ENCODE measurements at regions not wholly inside any gene's neighbourhood (a gene's known extent, or its start where the extent isn't known, plus 50 kb on each side); places are given as distances from the start of the nearest gene placed in this dataset.

DNA sequence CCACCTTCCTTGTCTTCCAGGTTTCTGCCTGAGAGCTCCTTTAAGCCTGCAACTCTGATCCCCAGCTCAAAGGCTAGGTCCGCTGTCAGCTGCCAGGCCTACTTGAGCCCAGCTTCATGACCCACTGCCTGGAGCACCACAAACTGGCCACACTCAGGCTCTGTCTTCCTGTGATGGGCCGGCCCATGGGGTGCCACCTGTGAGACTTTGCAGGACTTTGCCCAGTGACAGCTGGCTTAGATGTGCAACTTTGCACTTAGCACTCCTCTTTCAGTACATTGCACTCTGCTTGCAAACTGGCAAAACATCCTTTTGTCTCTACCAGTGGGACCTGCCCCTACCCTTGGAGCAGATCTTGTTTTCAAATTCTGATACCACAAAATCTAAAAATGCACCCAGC is 311.5 kb upstream of the PDE4D start:
- Histone ChIP-seq H3K36me3 (replicated peaks; ENCODE audit: insufficient read depth, low read depth) (no peaks in the 10 kb centered on the region), H3K27ac (no peak overlapping the region), H2AFZ (no peak overlapping the region), H3K79me2 (no peaks in the 10 kb centered on the region), H3K9me2 (replicated peaks; ENCODE audit: insufficient read depth) (no peaks in the 10 kb centered on the region), H3K27me3 (no peaks in the 10 kb centered on the region), H3K4me3 (no peak overlapping the region), H3K4me2 (no peak overlapping the region), H3K4me1 (ENCODE audit: insufficient read depth) (no peaks in the 10 kb centered on the region), H3K9me3 (ENCODE audit: low read depth) (no peaks in the 10 kb centered on the region), H4K20me1 (ENCODE audit: insufficient read depth, poor library complexity, severe bottlenecking) (no peaks in the 10 kb centered on the region)
- no peak for DNase-seq (ENCODE audit: low spot score)
- 93% methylated on average over 2 of the region's 2 CpGs for WGBS (ENCODE audit: low lambda C conversion rate, missing lambda C conversion rate)
- TF ChIP-seq, protein P1, sequence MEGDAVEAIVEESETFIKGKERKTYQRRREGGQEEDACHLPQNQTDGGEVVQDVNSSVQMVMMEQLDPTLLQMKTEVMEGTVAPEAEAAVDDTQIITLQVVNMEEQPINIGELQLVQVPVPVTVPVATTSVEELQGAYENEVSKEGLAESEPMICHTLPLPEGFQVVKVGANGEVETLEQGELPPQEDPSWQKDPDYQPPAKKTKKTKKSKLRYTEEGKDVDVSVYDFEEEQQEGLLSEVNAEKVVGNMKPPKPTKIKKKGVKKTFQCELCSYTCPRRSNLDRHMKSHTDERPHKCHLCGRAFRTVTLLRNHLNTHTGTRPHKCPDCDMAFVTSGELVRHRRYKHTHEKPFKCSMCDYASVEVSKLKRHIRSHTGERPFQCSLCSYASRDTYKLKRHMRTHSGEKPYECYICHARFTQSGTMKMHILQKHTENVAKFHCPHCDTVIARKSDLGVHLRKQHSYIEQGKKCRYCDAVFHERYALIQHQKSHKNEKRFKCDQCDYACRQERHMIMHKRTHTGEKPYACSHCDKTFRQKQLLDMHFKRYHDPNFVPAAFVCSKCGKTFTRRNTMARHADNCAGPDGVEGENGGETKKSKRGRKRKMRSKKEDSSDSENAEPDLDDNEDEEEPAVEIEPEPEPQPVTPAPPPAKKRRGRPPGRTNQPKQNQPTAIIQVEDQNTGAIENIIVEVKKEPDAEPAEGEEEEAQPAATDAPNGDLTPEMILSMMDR (IDR thresholded peaks at IDR 0.05; ENCODE audit: poor library complexity), result no peak
- TF ChIP-seq EZH2 (IDR thresholded peaks at IDR 0.05; ENCODE audit: borderline replicate concordance) (no peak), EZH2phosphoT487 (IDR thresholded peaks at IDR 0.05; ENCODE audit: low read depth, severe bottlenecking, unreplicated experiment) (no peak)

DNA sequence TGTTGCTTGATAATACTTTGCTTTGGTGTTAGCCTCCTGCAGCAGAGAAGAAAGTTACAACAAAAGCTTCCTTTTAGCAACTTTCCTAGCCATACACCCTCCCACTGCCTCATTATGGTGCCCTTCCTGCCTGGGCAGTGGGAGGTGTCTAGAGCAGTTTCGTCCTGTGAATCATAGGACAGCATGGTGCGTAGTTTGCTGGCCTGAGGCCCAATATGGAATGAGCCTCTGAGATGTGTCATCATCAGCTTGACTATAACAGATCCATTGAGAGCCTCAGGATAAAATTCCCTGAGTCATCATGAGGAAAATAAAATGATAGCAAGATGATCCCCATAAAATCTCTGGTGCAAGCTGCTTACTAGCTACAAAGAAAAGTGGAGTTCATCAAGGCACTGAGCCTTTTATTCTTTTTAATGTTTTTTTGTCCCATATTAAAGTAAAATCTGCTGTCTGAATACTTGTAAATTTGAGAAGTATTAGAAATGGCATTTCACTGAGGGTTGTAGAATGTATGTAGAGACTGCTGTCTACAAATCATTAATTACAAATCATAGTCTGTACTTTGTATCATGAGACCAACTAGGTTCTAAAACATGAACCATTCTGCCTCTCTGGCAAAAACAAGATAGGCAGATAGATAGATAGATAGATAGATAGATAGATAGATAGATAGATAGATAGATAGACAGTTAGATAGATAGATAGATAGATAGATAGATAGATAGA is 303.0 kb upstream of the PDE4D start:
- peak; percentile 42 for DNase-seq (ENCODE audit: low spot score)
- Histone ChIP-seq H4K20me1 (ENCODE audit: insufficient read depth, poor library complexity, severe bottlenecking) (no peaks in the 10 kb centered on the region), H3K27me3 (no peaks in the 10 kb centered on the region), H3K4me2 (no peak overlapping the region), H3K27ac (no peak overlapping the region), H3K9me2 (replicated peaks; ENCODE audit: insufficient read depth) (no peaks in the 10 kb centered on the region), H2AFZ (no peak overlapping the region), H3K79me2 (no peaks in the 10 kb centered on the region), H3K4me3 (no peak overlapping the region), H3K4me1 (ENCODE audit: insufficient read depth) (no peaks in the 10 kb centered on the region), H3K36me3 (replicated peaks; ENCODE audit: insufficient read depth, low read depth) (no peaks in the 10 kb centered on the region), H3K9me3 (ENCODE audit: low read depth) (no peaks in the 10 kb centered on the region)
- TF ChIP-seq, protein P1 (IDR thresholded peaks at IDR 0.05; ENCODE audit: poor library complexity), result no peak
- TF ChIP-seq EZH2phosphoT487 (IDR thresholded peaks at IDR 0.05; ENCODE audit: low read depth, severe bottlenecking, unreplicated experiment), result no peak
- WGBS (ENCODE audit: low lambda C conversion rate, missing lambda C conversion rate), result 80% methylated on average over 2 of the region's 2 CpGs

DNA sequence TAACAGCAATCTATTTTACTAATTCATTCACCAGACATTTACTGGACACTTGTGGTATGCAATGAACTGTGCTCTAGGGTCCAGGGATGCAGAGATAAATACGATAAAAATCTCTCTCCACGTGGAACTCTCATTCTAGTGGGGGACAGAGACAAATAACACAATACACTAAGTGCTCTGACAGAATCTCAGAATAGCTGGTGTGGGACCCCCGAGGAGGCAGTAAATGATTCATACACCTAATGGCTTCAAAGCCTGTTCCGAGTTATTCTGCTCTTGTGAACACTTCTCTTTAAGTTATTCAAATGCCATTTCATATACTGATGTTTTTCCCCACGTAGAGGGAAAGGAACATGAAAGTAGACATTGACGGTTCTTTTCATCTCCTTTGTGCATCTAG is 302.0 kb upstream of the PDE4D start:
- H3K4me2 ChIP-seq, result no peak overlapping the region
- H3K4me3 ChIP-seq, result no peak overlapping the region
- no peaks in the 10 kb centered on the region for H4K20me1 ChIP-seq (ENCODE audit: insufficient read depth, poor library complexity, severe bottlenecking)
- no peak overlapping the region for H2AFZ ChIP-seq
- no peaks in the 10 kb centered on the region for H3K27me3 ChIP-seq
- H3K79me2 ChIP-seq, result no peaks in the 10 kb centered on the region
- TF ChIP-seq EZH2 (IDR thresholded peaks at IDR 0.05; ENCODE audit: borderline replicate concordance) (no peak), EZH2phosphoT487 (IDR thresholded peaks at IDR 0.05; ENCODE audit: low read depth, severe bottlenecking, unreplicated experiment) (no peak)
- TF ChIP-seq, protein P1 (IDR thresholded peaks at IDR 0.05; ENCODE audit: poor library complexity), result no peak
- no peak for DNase-seq (ENCODE audit: low spot score)
- no peaks in the 10 kb centered on the region for H3K9me3 ChIP-seq (ENCODE audit: low read depth)
- H3K4me1 ChIP-seq (ENCODE audit: insufficient read depth), result no peaks in the 10 kb centered on the region
- H3K36me3 ChIP-seq (replicated peaks; ENCODE audit: insufficient read depth, low read depth), result no peaks in the 10 kb centered on the region
- 76% methylated on average over 6 of the region's 6 CpGs for WGBS (ENCODE audit: low lambda C conversion rate, missing lambda C conversion rate)
- no peak overlapping the region for H3K27ac ChIP-seq
- H3K9me2 ChIP-seq (replicated peaks; ENCODE audit: insufficient read depth), result no peaks in the 10 kb centered on the region
